GM18519 (cell line): ENCODE measurements at regions not wholly inside any gene's neighbourhood (a gene's known extent, or its start where the extent isn't known, plus 50 kb on each side); places are given as distances from the start of the nearest gene placed in this dataset.
"Not testable (repeated sequence)": the region's sequence is repeated elsewhere in the genome, so short reads cannot be mapped to it uniquely, and the experiment has no call there.

Experiments
- ATAC-seq: cut with Tn5 transposase; IDR thresholded peaks from one replicate; pipeline ENCODE4 v1.9.1; 2021; ENCODE audit warnings: mild to moderate bottlenecking, moderate library complexity; ENCODE audit not compliant: unreplicated experiment, low FRiP score

DNA sequence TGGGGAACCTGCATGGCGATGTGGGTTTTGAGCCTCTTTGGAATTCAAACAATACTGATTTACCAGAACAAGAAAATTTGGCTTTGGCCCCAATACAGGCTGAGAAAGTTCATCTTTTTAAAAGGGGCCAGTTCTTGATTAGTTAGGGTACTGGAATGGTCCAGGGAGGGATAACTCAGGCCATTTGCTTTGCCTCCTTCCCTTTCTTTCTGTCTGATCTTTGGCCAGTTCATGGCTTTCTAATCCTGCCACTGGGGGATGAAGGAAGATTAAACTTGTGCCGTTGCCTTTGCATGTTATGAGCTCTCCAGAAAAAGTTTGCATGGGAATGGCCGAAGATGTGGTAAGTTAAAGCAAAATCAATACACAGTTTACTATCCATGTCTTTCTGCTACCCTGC lies 78.4 kb downstream of the ADAMTS15 start:
- ATAC-seq: no peak

DNA sequence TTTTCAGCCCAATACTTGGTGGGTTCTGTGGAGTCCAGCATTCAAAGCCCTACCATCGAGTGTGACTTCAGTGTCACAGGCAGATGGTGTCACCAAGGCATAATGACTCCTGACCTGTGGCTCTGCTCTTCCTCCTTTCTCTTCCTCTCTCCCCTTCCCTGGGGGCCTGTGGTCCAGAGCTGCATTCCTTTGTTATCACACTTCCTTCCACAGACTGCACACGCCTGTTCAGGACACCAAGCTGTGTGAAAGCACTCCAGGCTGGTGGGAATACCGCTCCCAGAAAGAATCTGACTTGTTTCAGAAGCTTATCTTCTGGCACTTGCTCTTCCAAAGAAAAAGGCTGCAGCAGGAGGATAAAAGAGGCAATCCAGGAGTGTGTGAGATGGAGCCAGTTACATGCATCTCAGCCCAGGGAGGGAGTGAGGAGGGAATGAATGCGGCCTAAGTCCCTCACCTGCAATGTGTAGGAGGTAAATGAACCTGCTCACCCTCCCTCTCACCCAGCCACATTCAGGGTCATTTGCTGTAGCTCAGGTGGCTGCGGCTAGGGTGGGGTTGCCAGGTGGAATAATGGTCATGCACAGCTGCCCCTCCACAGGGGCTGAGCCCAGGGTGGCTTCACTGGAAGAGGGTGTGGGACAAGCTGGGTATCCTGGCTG lies 79.3 kb downstream of the ADAMTS15 start:
- ATAC-seq: no peak

DNA sequence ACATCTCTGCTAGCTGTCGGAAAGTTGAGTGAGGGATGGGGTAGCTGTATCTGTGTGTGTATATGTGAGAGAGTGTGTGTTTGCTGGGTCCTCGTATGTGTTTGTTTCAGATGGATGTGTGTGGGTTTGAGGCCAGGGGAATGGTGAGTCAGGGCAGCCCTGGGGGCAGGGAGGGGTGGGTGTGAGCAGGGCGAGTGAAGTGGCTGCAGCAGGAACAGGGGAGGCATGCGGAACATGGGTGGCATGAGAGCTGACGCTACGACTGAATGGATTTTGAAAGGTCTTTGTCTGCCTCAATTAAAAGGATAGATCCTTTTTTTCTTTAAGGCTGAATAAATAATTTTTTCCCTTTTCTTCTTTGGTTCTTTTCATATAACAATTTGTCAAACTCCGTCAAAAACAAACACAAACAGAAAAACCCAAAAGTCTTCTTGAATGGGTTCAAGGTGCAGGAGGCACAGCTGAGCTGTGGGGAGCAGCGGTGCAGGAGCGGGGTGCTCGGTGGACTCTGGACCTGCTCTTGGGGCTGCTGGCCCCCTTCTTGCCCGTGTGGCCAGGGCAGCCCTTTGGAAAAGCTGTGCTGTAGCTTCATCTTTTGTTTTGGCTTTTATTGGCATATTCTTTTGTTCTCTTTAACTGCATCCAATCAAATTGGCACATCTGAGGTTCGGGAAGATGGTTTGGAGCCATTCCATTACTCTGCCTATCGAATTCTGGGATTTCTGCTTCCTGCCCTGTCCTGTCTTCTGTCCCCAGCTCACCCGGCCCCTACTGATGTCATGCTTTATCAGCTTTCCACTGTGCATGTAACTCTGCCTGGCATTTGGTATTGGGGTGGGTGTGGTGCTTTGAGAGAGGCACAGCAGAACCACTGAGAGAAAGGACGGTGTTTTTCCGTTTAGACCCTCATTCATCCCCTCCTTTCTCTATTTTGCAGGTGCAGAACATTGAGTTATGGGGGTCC lies 80.1 kb downstream of the ADAMTS15 start:
- ATAC-seq: no peak

DNA sequence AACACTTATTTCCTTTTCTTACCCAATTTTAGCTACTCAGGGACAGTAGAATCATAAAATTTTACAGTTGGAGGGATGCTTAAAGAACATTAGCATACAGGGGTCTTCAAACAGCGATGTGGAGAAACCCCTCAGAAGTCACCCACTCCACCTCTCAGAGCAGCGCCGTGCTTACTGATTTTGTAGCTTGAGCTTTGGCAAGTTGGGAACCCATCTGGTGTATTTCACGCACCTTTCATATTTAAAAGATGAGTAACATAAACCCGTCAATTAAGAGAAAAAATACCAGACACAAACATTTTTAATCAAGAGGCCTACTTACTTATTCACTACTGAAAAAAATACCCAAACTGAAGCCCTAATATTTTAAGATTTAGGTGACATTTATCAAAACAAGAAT lies 80.9 kb downstream of the ADAMTS15 start:
- ATAC-seq: no peak

DNA sequence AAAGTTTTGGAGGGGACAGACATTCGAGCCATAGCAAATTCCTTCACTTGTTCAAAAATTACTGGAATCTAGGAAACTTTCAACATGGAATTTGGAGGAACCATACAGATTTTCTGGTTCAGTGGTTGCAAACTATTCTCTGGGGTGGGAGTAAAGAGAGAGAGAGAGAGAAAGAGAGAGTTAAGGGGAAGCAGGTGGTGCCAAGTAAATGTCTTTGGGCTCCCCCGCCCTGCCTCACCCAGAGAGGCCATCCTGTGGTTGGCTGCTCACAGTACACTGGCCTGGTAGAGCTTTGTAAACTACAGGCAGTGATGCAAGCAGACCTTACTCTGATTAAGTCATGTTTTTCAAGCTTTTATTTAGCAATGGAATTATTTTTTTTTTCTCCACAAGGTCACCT lies 82.6 kb downstream of the ADAMTS15 start:
- no peak for ATAC-seq

DNA sequence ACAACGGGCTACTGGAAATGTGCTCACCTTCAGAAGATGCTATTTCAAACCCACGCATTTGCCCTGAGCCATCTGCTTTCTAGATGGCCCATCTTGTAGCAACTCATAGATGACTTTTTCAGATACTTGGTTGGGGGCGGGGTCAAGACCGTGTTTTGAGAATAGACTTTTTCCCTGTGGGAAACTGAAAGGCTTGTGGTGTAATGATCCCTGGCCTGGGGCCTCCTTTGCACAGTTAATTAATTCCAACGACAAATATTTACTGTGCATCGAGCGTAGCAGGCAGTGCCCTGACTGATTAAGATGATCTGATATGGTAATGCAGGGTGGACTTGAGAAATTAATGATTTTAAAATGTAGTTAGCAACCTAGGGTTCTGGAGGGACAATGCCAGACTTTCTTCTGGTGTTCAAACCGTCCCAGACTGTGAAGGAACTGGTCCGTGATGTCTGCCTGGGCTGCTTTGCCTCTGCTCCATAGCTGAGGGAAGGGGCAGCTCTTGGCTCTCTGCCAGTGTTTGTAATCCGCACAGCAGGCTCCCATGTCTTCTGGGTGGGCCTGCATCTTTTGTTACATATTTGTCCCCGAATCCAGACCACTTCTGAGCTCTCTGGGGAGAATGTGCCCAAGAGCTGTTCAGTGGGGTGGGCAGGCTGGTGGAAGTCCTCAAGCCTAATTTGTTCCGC lies 84.8 kb downstream of the ADAMTS15 start:
- ATAC-seq: no peak

DNA sequence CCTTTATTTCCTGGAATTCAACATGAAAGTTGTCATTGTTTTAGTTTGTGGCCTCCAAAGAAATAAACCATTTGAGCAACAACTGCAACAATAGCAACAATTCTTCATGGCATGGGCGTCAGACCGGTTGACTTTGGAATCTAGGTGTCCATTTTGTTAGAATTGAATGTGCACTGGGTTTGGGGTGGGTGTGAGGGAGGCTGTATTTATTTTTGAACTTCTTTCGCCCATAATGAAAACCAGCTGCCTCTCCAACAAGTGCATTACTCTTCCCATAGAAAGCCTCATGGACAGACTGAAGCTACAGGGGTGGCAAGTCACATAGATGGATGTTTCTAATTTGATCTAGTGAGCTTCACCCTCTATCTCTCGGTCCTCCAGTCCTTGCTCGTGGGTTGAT lies 85.4 kb downstream of the ADAMTS15 start:
- ATAC-seq: no peak

DNA sequence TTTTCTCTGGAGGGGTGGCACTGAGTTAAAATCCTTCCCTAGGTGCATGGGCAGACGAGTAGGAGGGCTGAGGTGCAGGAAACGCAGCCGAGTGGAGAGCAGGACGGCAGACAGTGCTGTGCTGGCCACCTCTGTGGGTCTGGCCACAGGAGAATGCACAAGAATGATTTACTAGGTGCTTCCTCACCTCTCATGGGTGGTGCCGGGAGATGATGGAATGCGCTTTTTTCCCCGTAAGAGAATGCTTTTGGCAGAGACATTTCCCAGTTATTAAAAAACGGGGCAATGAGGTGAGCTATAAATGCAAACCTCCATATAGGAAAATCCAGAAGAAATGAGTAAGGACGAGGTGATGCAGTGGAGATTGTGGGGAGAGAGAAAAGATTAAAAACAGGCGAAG lies 86.1 kb downstream of the ADAMTS15 start:
- no peak for ATAC-seq

DNA sequence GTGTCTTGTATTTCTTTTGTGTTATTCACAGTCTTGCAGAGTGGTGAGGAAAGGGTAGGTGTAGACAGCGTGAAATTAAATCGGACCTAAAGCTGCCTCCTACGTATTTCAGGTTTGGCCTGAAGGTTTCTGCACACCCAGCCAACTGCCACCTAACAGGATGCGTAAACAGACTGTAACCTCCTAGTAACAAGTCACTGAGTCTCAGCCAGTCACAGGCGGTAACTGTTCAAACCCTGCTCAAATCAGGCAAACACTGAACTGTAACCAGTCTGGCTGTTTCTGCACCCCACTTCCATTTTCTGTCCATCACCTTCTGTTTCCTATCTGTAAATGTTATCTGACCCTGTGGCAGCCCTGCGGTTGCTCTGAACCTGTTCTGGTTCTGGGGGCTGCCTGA lies 87.1 kb downstream of the ADAMTS15 start:
- no peak for ATAC-seq

DNA sequence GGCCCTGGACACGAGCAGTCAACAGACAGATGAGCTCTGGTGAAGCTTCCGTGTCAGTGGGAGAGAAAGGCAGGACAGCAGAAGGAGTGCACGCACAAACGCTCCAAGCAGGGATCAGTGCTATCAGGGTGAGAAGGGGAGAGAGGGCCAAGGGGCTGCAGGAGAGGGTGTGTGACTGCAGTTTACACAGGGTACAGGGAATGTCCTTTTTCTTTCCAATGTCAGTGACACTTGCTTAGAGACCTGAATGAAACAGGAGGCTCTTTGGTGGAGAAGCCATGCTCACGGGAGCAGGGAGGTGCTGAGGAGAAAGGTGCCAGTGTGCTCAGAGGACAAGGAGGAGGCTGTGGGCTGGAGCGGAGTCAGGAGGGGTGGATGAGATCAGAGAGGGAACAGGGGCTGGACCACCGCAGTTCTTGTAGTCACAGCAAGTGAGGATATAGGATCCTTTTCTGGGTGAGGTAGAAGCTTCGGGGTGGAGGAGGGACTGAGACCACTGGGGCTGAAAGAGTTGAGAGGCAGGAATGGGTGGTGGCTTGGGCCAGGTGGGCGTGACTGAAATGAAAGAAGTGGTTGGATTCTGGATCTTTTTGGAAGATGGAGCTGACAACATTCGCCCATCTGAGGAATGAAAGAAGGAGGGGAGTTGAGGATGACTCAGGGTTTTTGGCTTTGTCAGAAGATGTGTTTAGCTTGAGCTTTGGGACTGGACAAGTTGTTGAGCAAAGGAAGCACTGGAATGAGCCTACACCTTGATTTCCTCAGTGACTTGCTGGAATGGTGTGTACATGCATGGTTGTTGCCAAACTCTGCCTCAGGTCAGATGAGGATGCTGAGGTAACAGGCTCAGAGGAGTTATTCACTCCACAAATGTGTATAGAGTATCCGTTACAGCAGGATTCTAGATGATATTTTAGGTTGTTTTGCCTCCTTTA lies 87.9 kb downstream of the ADAMTS15 start:
- ATAC-seq: no peak

DNA sequence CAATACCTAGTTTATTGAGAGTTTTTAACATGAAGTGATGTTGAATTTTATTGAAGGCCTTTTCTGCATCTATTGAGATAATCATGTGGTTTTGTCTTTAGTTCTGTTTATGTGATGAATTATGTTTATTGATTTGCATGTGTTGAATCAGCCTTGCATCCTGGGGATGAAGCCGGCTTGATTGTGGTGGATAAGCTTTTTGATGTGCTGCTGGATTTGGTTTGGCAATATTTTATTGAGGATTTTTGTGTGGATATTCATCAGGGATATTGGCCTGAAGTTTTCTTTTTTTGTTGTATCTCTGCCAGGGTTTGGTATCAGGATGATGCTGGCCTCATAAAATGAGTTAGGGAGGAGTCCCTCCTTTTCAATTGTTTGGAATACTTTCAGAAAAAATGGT lies 91.2 kb downstream of the ADAMTS15 start:
- ATAC-seq: not testable (repeated sequence)

DNA sequence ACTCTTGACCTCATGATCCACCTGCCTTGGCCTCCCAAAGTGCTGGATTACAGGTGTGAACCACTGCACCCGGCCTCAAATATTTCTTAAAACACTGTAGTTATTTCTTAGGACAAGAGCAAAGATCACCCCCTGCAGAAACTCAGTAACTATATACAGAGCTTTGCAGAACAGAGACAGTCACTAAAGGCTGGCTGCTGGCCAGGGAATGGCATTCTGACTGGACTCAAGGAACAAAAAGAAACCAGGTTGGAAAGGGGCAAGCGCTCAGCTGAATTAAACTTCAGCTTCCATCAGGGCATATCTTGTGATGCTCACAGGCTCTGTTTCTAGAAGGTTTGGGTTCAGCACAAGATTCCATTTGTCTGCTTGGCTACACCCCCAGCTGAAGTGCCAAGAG lies 95.8 kb downstream of the ADAMTS15 start:
- ATAC-seq: no peak

DNA sequence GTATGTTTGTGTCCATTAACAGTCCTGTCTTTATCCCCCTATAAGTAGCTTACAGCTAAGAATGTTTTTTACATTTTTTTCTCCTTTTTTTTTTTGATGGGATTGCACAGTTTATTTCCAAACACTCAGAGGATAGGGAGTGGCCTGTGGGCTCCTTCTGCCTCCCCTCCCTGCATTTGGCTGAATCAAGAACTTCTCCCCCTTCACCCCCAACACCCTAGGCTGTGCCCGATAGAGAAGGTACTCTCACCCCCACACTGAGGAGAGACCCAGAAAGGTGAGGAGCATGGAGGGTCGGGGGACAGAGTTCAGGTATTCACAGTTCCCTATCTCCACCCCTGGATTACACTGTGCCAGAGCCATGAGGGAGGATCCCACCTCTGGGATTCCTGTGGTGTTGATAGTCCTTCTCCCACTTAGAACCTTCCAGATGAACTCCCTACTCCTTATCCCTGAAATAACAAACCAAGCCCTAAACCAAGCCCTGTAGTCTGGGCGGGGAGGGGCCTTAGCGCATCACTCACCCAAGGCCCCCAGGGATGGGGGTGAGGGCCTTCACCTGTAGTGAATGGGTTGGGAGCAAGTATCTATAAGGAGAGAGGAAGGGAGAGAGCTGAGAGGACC lies 97.1 kb downstream of the ADAMTS15 start:
- no peak for ATAC-seq

DNA sequence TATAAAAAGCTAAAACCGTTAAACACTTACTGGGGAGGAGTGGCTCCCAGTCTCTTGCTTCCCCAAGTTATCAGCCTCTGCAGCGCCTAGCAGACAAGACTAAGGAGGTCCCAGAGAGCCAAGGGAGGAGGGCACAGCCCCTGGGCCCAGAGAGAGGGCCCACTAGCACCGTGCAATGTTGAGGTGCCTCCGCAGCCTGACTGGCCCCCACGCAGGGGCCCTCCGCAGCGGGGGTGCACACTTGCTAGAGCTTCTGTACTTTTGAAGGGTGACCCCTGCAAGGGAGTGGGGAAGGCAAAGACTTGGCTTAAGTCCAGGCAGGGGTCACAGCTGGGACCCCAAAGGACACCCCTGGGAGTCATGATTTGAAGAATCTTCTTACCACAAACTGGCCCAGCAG lies 98.0 kb downstream of the ADAMTS15 start:
- ATAC-seq: no peak

DNA sequence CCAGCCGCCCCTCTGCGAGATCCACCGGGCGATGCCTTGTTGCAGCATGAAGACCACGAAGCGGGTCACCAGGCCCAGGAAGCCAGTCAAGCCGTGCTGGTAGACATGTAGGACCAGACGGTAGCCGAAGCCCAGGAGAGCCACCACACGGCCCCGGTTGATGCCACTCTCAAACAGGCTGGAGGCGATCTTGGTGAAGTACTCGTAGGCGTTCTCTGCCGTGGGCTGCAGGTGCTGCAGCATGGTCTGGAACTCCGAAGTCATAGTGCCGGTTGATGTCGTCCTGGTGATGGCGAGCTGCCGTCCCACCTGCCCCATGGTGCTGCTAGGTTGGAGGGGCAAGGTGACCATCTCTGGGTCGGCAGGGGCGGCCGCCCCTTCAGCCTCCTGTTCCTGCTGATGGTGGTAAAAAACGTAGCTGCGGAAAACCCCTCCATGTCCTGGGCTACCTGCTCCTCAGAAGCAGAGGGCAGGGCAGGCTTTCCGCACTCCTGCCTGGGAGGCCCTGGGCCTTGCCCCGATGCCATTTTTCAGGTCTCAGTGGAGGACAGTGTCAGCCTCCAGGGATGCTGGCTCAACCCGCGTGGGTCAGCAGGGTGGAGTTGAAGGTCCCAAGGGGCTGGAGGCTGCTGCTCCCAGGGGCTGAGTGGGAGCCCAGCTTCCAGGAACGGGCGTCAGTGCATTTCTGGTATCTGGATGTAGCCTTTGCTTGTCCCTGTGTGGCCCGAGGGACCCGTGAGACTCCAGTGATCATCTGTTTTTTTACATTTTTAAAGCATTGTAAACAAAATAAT lies 98.7 kb downstream of the ADAMTS15 start:
- ATAC-seq: no peak

DNA sequence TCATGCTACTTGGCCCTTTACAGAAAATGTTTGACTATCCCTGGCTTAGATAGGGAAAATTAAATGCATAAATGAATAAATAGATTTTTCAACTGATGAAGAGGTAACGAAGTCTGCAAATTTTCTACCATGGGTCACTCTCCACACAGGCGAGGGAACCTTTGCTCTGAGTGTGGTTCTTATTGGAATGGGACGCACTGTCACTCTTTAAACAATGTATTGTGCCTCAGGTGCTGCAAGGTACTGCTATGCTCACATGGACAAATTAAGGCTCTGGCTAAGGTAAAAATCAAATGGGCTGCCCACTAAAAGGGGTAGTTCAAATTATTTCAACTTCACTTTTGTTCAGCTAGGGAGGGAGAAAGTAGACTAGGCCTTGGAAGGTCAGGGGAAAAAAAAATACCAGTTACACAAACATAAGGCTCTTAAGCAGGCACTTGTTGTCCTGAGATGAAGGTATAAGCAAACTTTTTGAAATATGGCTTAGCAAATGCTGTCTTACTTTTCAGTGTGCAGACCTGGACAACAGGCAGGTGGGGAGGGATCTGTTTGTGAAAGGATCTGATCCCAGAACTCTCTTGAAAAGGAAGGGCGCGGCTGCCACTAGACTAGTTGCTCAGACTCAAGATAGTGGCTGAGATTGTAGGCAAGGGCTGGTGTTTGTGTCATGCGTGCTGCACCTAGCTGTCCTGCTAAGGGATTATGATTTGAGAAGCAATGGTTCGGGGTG lies 99.5 kb downstream of the ADAMTS15 start:
- no peak for ATAC-seq

DNA sequence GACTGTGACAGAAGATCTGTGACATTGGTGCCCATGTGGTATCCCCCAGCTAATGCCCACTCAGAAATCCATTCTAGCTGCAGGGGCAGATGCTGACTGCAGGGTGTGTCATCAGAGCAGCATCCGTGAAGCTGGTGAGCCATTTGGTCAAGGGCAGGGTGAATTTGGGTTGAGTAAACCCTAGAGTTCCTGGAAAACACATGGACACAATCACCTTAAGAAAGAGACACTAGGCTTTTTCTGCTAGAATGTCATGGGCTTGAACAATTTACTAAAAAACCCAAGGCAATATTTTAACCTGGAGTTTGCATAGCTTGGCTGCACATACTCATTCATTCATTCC lies 100.0 kb downstream of the ADAMTS15 start:
- ATAC-seq: no peak

DNA sequence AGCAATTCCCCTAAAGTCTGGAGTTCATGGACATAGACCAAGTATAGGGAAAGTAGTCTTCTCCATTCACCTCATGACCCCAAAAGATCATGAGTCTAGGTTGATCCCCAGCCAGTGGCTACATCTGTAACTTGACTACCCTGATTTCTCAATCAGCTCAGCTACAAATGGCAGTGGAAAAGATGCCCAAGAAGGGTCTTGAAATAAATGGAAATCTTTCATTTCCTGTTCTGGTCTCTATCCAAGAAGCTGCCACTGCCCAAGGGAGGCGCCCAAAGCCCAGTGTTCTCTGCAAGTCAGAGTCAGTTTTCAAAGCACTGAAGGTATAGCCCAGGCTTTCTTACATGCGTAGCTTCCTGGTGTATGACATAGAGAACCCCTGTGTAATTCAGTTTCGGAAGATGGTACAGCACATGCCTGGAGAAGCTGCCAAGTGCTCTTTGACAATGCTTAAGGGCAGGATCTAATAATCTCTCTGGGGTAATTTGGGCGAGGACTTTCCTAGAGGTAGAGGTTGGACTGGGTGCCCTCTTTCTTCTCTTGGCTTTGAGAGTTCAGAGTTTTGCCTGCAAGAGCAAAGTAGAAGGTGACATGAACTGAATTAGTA lies 101.1 kb downstream of the ADAMTS15 start:
- no peak for ATAC-seq
